NOMO-1 treated with dmso at 0.1 percent for 144 hours (cell line): ENCODE measurements at regions not wholly inside any gene's neighbourhood (a gene's known extent, or its start where the extent isn't known, plus 50 kb on each side); places are given as distances from the start of the nearest gene placed in this dataset.
"Not testable (repeated sequence)": the region's sequence is repeated elsewhere in the genome, so short reads cannot be mapped to it uniquely, and the experiment has no call there.

Experiments
- DNase-seq: peaks from one replicate; lab custom pipeline; 2025; ENCODE audit not compliant: unreplicated experiment; lab: John Stamatoyannopoulos, UW

DNA sequence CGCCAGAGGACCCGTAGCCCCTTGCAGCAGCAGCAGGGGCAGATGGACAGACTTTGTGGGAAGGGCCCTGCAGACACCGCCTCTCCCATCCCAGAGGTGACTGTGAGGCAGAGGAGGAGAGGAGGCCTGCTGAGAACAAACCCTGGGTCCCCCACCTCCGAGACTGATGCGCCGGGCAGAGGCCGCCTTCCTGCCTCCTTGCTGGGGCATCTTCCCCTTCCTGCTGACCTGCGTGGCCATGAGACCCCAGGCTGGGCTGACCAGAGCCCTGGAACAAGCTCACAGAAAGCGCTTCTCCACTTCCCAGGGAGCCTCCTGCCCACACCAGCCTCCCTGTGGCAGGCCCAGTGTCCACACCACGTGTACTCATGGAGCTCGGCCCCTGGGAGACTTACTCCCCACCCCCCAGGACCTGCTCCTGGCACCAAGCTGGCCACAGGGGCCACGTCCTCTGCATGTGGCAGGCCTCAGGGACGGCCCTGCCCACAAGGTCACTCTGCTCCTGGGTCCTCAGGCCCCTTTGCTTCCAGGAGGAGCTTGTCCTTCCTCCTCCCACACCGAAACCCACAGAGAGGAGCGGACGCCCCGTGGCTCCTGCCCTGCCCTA, 119.0 kb upstream of the ZNF469 start:
- not testable (repeated sequence) for DNase-seq

GRCh38 chr16:88264641-88265285, 118.0 kb upstream of the ZNF469 start:
- DNase-seq: peak; percentile 32

DNA sequence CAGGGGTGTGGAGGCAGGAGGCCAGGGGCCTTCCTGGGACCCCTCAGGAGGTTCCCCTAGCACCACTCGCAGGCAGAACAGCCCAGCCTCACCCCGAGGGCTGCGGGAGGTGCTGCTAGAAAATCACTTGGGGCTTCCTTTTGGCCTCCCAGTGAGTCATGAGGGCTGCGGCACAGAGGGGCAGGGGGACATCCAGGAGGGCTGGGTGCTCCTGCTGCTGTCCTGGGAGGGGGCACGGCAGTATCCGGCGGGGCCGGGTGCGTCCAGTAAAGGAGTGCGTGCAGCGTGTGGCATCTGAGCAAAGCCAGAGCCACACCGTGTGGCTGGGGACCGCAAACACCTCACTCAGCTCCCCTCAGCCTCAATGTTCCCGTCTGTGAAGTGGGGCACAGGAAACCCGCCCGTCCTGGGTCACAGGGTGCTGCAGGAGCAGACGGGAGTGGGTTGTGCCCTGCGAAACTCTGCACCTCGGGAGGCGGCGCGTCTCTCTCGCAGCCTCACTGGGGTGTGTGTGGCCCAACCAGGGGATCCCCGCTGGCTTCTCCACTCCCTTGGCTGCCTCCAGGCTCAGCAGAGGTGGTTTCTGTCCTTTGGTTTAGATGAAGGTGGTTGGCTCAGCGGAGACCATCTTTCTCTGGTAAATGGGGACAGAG, 117.3 kb upstream of the ZNF469 start:
- DNase-seq: not testable (repeated sequence)

- not testable (repeated sequence) for DNase-seq
Observed at GRCh38 chr16:88266036-88266435, 116.7 kb upstream of the ZNF469 start.

DNA sequence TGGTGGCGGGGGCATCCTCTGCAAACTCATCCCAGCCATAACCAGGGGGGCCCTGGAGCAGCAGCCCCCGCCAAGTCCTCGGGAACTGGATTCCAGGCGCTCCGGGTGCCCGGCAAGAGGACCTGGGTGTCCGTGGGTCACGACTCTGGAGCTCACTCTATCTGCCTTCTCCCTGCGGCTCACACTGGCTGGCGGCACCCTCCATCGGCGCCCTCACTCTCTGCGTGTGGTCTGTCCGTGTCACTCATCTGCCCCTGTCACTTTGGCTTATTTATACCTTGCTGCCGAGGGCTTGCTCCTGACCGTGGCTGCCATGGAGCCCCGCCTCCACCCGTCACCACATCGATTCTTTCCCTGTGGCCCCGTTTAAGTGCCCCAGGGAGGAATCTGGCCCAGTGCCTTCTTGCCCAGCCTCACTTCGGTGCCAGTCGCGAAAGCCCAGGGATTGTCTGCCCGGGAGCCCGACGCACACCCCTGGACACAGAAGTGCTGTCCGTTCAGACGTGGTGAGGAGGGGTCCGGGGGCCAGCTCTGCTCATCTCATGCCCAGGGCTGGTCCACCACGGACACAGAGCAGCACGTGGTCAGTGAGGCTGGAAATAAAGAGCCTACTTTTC, 115.7 kb upstream of the ZNF469 start:
- DNase-seq: not testable (repeated sequence)

- DNase-seq: not testable (repeated sequence)
Observed at GRCh38 chr16:88268186-88268970, 114.4 kb upstream of the ZNF469 start.

GRCh38 chr16:88270171-88270790, 112.5 kb upstream of the ZNF469 start:
- DNase-seq: not testable (repeated sequence)

- not testable (repeated sequence) for DNase-seq
Observed at GRCh38 chr16:88271296-88271695, 111.5 kb upstream of the ZNF469 start.

- DNase-seq: not testable (repeated sequence)
Observed at GRCh38 chr16:88271776-88272175, 111.0 kb upstream of the ZNF469 start.

DNA sequence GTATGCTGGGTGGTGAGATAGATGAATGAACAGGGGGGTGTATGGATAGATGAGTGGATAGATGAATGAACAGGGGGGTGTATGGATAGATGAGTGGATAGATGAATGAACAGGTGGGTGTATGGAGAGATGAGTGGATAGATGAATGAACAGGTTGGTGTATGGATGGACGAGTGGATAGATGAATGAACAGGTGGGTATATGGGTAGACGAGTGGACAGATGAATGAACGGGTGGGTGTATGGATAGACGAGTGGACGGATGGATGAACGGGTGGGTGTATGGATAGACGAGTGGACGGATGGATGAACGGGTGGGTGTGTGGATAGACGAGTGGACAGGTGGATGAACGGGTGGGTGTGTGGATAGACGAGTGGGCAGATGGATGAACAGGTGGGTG, 110.3 kb upstream of the ZNF469 start:
- not testable (repeated sequence) for DNase-seq

GRCh38 chr16:88274126-88274750, 108.5 kb upstream of the ZNF469 start:
- DNase-seq: not testable (repeated sequence)

- DNase-seq: no peak
Observed at GRCh38 chr16:88274847-88275246, 107.9 kb upstream of the ZNF469 start.

DNA sequence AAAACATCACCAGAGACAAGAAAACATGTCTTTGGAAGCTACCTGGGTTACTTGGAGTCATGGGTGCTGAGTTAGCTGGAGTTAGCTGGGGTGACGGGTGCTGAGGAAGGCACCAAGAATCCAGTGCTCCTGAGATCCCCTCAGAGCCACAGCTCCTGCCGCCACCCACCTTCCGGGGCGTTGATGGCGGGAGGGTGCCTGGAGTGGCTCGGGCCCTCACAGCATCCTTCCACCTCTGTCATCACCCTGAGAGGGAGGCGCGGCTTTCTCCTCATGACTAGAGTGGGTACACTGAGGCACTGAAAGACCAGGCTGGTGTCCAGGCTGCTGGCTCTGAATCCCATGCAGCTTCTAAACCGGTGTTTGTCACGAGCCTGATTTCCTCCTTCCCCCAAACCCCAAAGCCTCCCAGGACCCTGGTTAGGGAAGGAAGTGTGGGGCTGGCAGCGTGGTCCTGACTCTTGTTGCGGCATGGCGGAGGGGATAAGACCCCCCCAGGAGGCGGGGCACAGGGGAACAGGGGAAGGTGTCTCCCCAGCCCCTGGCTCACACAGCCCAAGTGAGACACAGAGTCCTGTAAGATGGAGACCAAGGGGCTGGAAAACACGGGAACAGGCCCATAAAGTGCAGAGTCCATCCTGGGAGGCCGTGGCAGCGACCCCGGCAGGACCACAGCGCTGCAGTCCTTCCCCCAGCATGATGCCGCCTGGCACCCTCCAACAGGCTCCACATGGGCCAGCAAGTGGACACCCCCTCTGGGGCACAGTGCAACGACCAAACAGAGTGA, 107.2 kb upstream of the ZNF469 start:
- DNase-seq: not testable (repeated sequence)

DNA sequence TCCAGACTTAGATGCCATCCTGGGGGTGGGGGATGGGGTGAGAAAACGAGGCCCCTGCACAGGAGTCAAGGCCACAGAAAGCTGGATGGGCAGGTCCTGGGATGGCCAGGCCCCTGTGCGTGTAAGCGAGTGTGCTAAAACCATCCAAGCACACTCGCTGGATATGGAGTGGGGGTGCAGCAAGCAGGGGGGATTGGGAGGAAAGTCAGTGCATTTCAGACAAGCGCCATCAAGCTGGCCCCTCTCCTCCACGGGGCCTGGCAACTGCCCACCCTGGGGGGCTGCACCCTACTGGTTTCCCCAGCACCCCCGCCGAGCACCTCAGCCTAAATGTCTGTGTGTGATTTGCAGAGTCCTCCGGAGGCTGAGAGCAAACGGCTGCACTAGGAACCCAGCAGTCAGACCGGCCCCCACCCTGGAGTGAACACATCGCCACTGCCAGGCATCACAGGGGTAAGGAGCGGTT, 106.6 kb upstream of the ZNF469 start:
- DNase-seq: not testable (repeated sequence)

DNA sequence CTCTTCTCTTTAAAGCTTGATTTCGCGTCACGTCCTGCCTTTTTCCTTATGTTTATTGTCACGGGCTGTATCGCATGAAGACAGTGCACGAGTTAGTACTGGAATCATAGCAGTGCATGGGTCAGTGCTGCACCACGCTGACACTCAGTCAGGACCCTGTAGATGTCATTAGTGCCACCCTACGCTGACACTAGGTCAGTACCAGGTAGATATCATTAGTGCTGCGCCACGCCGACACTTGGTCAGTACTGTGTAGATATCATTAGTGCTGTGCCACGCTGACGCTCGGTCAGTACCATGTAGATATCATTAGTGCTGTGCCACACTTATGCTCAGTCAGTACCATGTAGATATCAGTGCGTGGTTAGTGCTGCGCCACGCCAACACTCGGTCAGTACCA, 106.2 kb upstream of the ZNF469 start:
- no peak for DNase-seq

DNA sequence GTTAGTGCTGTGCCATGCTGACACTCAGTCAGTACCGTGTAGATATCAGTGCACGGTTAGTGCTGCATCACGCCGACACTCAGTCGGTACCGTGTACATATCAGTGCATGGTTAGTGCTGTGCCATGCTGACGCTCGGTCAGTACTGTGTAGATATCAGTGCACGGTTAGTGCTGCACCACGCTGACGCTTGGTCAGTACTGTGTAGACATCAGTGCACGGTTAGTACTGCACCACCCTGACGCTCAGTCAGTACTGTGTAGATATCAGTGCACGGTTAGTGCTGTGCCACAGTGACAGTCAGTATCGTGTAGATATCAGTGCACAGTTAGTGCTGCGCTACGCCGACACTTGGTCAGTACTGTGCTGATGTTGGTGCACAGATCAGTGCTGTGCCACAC, 102.8 kb upstream of the ZNF469 start:
- no peak for DNase-seq

- no peak for DNase-seq
Observed at GRCh38 chr16:88281858-88282563, 100.7 kb upstream of the ZNF469 start.

DNA sequence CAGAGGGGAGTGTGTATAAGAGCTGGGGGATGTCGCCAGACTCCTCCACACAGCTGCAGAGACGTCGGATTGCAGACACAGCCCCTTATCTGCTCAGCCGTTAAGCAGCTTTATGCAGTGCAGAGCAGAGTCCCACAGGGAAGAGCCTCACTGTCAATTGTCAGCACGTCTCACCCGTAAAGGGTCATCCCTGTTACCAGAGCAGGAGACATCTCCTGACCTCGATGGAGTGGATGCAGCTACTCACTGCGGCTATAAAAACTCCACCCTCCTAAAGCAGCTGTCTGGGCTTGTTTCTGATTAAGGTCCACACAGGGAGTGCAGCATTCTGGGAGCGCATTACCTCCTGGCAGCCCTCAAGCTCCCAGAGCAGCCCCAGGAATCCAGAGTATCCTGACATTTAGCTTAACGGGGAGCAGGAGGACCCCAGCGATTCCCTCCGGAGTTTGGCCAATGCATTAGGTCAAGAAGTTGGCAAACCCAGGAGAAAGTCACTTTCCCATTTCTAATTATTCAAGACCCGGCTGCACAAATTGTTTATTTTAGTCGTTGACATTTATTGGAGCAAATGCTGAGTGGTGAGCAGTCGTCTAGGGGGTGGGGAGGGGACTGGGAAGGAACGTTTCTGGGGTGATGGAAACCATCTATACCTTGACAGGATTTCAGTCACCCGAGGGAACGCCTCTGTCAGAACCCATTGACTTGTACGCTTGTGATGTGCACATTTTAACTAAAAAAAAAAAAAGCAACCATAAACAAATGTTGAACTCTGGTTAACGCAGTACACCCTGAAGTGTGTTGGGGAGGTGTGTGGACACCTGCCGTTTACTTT, 100.0 kb upstream of the ZNF469 start:
- no peak for DNase-seq
